WTC11 (cell line): ENCODE measurements at regions not wholly inside any gene's neighbourhood (a gene's known extent, or its start where the extent isn't known, plus 50 kb on each side); places are given as distances from the start of the nearest gene placed in this dataset.

Source experiments
- ATAC-seq: fragments of 200-7000 bp; cut with Tn5 transposase; 2 replicates; pipeline ENCODE4 v1.10.0; 2021; ENCODE audit warnings: mild to moderate bottlenecking, moderate library complexity
- CTCF ChIA-PET: fragments of 300-600 bp; sonication (Branson Sonifier 250); formaldehyde crosslinking; loops from one replicate; lab custom pipeline; 2021; ENCODE audit warnings: antibody characterized with exemption; lab: Charles Lee
- POLR2A ChIA-PET: fragments of 350-600 bp; sonication (Branson Sonifier 250); formaldehyde crosslinking; loops from one replicate; lab custom pipeline; 2021; ENCODE audit warnings: antibody characterized with exemption; lab: Charles Lee
- DNase-seq: peaks from one replicate; pipeline ENCODE4 v3.0.0; 2021; ENCODE audit warnings: low spot score
- H3K27ac Mint-ChIP-seq: 2 replicates; pipeline ENCODE4 v1.8.0; 2021; ENCODE audit warnings: mixed read lengths
- H3K27me3 Mint-ChIP-seq: 2 replicates; pipeline ENCODE4 v1.8.0; 2021; ENCODE audit warnings: low read depth, mild to moderate bottlenecking, moderate library complexity, mixed read lengths
- H3K36me3 Mint-ChIP-seq: 2 replicates; pipeline ENCODE4 v1.8.0; 2021; ENCODE audit warnings: mixed read lengths
- H3K4me1 Mint-ChIP-seq: 2 replicates; pipeline ENCODE4 v1.8.0; 2022; ENCODE audit warnings: mixed read lengths
- H3K4me3 Mint-ChIP-seq: 2 replicates; pipeline ENCODE4 v1.8.0; 2021; ENCODE audit warnings: mild to moderate bottlenecking, moderate library complexity, mixed read lengths
- H3K9me3 Mint-ChIP-seq: 2 replicates; pipeline ENCODE4 v1.8.0; 2021; ENCODE audit warnings: mixed read lengths
- CBFB ChIP-seq: sonication (generic); formaldehyde crosslinking; IDR thresholded peaks from 2 replicates; pipeline ENCODE4 v1.8.1; 2022; ENCODE audit warnings: mild to moderate bottlenecking, low read depth, missing genetic modification reagents
- ELF4 ChIP-seq: sonication (generic); formaldehyde crosslinking; IDR thresholded peaks from 2 replicates; pipeline ENCODE4 v1.8.1; 2022; ENCODE audit warnings: low read depth, mild to moderate bottlenecking, moderate library complexity, missing genetic modification reagents
- GRHL2 ChIP-seq: fragments of 250-450 bp; sonication (Bioruptor Pico); IDR thresholded peaks from 2 replicates; pipeline ENCODE4 v1.8.0; 2022; ENCODE audit warnings: mild to moderate bottlenecking, moderate library complexity; ENCODE audit not compliant: insufficient replicate concordance, severe bottlenecking
- JUN ChIP-seq: sonication (generic); formaldehyde crosslinking; IDR thresholded peaks from 2 replicates; pipeline ENCODE4 v1.8.0; 2023; ENCODE audit warnings: mild to moderate bottlenecking, missing genetic modification reagents
- SMAD3 ChIP-seq: sonication (generic); formaldehyde crosslinking; IDR thresholded peaks from 2 replicates; pipeline ENCODE4 v1.8.0; 2022; ENCODE audit warnings: missing genetic modification reagents, mild to moderate bottlenecking, borderline replicate concordance
- SOX15 ChIP-seq: fragments of 250-450 bp; sonication (Bioruptor Pico); IDR thresholded peaks from 2 replicates; pipeline ENCODE4 v1.9.0; 2021; ENCODE audit warnings: mild to moderate bottlenecking
- TEAD4 ChIP-seq: sonication (generic); formaldehyde crosslinking; IDR thresholded peaks from 2 replicates; pipeline ENCODE4 v1.8.0; 2022; ENCODE audit warnings: mild to moderate bottlenecking, missing genetic modification reagents
- ZBTB21 ChIP-seq: sonication (generic); formaldehyde crosslinking; IDR thresholded peaks from 2 replicates; pipeline ENCODE4 v1.8.1; 2023; ENCODE audit warnings: mild to moderate bottlenecking, missing genetic modification reagents, borderline replicate concordance
- ZNF138 ChIP-seq: sonication (generic); formaldehyde crosslinking; conservative IDR thresholded peaks from 2 replicates; pipeline ENCODE4 v1.8.1; 2022; ENCODE audit warnings: mild to moderate bottlenecking, moderate library complexity, missing genetic modification reagents
- ZNF671 ChIP-seq: fragments of 250-450 bp; sonication (Bioruptor Pico); IDR thresholded peaks from 2 replicates; pipeline ENCODE4 v1.8.0; 2021; ENCODE audit warnings: mild to moderate bottlenecking
- TF ChIP-seq, protein P1 (sequence below): sonication (generic); formaldehyde crosslinking; IDR thresholded peaks from 2 replicates; pipeline ENCODE4 v1.8.1; 2022; ENCODE audit warnings: missing genetic modification reagents, borderline replicate concordance
- TF ChIP-seq, protein P2 (sequence below): sonication (generic); formaldehyde crosslinking; IDR thresholded peaks from 2 replicates; pipeline ENCODE4 v1.8.0; 2022; ENCODE audit warnings: mild to moderate bottlenecking, missing genetic modification reagents
- TF ChIP-seq, protein P3 (sequence below): sonication (generic); formaldehyde crosslinking; conservative IDR thresholded peaks from 2 replicates; pipeline ENCODE4 v1.8.1; 2023; ENCODE audit warnings: mild to moderate bottlenecking, low read depth, missing genetic modification reagents, moderate library complexity
- TF ChIP-seq, protein P4 (sequence below): fragments of 250-450 bp; sonication (Bioruptor Pico); IDR thresholded peaks from 2 replicates; pipeline ENCODE4 v1.8.0; 2021; ENCODE audit warnings: mild to moderate bottlenecking
- TF ChIP-seq, protein P5 (sequence below): sonication (generic); formaldehyde crosslinking; IDR thresholded peaks from 2 replicates; pipeline ENCODE4 v1.8.1; 2023; ENCODE audit warnings: mild to moderate bottlenecking, missing genetic modification reagents, borderline replicate concordance
- TF ChIP-seq, protein P6 (sequence below): sonication (generic); formaldehyde crosslinking; IDR thresholded peaks from 2 replicates; pipeline ENCODE4 v1.8.1; 2022; ENCODE audit warnings: low read depth, mild to moderate bottlenecking, moderate library complexity, missing genetic modification reagents, borderline replicate concordance
- TF ChIP-seq, protein P7 (sequence below): fragments of 200-600 bp; IDR thresholded peaks from 2 replicates; pipeline ENCODE4 v1.8.0; 2022; ENCODE audit warnings: antibody characterized with exemption
- TF ChIP-seq, protein P8 (sequence below): sonication (generic); formaldehyde crosslinking; conservative IDR thresholded peaks from 2 replicates; pipeline ENCODE4 v1.8.1; 2022; ENCODE audit warnings: mild to moderate bottlenecking, missing genetic modification reagents
- TF ChIP-seq, protein P9 (sequence below): fragments of 250-450 bp; sonication (Bioruptor Pico); IDR thresholded peaks from 2 replicates; pipeline ENCODE4 v1.9.0; 2021; ENCODE audit warnings: mild to moderate bottlenecking
- TF ChIP-seq, protein P10 (sequence below): fragments of 250-450 bp; sonication (Bioruptor Pico); IDR thresholded peaks from 2 replicates; pipeline ENCODE4 v1.9.0; 2021; ENCODE audit warnings: mild to moderate bottlenecking

DNA sequence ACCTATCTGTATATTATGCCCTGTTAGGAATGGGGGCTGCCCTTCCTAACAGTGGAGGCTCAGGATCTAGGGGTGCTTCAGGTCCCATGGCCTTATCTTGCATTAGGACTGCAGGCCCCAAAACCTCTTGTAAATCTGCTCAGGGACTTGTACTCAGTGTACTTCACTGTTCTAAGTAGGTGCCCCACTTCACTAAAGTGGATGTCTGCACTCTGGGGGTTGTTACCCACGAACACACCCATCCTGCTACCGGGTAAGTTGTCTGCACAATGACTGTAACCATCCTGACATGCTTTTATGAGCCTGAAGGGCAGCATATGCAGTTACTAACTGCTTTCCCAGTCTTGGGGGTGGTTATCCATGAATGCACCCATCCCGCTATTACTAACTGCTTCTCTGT, 163.0 kb downstream of the PTCSC3 start:
- ATAC-seq (no peak), DNase-seq (no peak)
- H3K4me3 Mint-ChIP-seq, result no peak overlapping the region
- no peak overlapping the region for H3K27ac Mint-ChIP-seq
- peaks cover 3% of the 10 kb centered on the region; the same call in 1 of the 2 replicates for H3K27me3 Mint-ChIP-seq
- H3K9me3 Mint-ChIP-seq, result no peaks in the 10 kb centered on the region
- H3K36me3 Mint-ChIP-seq, result no peaks in the 10 kb centered on the region
- ChIA-PET POLR2A (no interaction called here), CTCF (no interaction called here)
- peaks cover 29% of the 10 kb centered on the region for H3K4me1 Mint-ChIP-seq
- TF ChIP-seq, protein P1, sequence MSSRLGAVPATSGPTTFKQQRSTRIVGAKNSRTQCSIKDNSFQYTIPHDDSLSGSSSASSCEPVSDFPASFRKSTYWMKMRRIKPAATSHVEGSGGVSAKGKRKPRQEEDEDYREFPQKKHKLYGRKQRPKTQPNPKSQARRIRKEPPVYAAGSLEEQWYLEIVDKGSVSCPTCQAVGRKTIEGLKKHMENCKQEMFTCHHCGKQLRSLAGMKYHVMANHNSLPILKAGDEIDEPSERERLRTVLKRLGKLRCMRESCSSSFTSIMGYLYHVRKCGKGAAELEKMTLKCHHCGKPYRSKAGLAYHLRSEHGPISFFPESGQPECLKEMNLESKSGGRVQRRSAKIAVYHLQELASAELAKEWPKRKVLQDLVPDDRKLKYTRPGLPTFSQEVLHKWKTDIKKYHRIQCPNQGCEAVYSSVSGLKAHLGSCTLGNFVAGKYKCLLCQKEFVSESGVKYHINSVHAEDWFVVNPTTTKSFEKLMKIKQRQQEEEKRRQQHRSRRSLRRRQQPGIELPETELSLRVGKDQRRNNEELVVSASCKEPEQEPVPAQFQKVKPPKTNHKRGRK (CRISPR knock-in tag), result no peak
- TF ChIP-seq, protein P2, sequence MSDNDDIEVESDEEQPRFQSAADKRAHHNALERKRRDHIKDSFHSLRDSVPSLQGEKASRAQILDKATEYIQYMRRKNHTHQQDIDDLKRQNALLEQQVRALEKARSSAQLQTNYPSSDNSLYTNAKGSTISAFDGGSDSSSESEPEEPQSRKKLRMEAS (CRISPR knock-in tag), result no peak
- TF ChIP-seq SMAD3 (CRISPR knock-in tag) (no peak), SOX15 (CRISPR knock-in tag) (no peak), GRHL2 (CRISPR knock-in tag) (no peak), TEAD4 (CRISPR knock-in tag) (no peak), ELF4 (CRISPR knock-in tag) (no peak), ZBTB21 (CRISPR knock-in tag) (no peak), ZNF138 (CRISPR knock-in tag) (no peak), ZNF671 (no peak), CBFB (CRISPR knock-in tag) (no peak), JUN (no peak)
- TF ChIP-seq, protein P3, sequence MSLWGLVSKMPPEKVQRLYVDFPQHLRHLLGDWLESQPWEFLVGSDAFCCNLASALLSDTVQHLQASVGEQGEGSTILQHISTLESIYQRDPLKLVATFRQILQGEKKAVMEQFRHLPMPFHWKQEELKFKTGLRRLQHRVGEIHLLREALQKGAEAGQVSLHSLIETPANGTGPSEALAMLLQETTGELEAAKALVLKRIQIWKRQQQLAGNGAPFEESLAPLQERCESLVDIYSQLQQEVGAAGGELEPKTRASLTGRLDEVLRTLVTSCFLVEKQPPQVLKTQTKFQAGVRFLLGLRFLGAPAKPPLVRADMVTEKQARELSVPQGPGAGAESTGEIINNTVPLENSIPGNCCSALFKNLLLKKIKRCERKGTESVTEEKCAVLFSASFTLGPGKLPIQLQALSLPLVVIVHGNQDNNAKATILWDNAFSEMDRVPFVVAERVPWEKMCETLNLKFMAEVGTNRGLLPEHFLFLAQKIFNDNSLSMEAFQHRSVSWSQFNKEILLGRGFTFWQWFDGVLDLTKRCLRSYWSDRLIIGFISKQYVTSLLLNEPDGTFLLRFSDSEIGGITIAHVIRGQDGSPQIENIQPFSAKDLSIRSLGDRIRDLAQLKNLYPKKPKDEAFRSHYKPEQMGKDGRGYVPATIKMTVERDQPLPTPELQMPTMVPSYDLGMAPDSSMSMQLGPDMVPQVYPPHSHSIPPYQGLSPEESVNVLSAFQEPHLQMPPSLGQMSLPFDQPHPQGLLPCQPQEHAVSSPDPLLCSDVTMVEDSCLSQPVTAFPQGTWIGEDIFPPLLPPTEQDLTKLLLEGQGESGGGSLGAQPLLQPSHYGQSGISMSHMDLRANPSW (CRISPR knock-in tag), result no peak
- TF ChIP-seq, protein P4, sequence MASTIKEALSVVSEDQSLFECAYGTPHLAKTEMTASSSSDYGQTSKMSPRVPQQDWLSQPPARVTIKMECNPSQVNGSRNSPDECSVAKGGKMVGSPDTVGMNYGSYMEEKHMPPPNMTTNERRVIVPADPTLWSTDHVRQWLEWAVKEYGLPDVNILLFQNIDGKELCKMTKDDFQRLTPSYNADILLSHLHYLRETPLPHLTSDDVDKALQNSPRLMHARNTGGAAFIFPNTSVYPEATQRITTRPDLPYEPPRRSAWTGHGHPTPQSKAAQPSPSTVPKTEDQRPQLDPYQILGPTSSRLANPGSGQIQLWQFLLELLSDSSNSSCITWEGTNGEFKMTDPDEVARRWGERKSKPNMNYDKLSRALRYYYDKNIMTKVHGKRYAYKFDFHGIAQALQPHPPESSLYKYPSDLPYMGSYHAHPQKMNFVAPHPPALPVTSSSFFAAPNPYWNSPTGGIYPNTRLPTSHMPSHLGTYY (CRISPR knock-in tag), result no peak
- TF ChIP-seq, protein P5, sequence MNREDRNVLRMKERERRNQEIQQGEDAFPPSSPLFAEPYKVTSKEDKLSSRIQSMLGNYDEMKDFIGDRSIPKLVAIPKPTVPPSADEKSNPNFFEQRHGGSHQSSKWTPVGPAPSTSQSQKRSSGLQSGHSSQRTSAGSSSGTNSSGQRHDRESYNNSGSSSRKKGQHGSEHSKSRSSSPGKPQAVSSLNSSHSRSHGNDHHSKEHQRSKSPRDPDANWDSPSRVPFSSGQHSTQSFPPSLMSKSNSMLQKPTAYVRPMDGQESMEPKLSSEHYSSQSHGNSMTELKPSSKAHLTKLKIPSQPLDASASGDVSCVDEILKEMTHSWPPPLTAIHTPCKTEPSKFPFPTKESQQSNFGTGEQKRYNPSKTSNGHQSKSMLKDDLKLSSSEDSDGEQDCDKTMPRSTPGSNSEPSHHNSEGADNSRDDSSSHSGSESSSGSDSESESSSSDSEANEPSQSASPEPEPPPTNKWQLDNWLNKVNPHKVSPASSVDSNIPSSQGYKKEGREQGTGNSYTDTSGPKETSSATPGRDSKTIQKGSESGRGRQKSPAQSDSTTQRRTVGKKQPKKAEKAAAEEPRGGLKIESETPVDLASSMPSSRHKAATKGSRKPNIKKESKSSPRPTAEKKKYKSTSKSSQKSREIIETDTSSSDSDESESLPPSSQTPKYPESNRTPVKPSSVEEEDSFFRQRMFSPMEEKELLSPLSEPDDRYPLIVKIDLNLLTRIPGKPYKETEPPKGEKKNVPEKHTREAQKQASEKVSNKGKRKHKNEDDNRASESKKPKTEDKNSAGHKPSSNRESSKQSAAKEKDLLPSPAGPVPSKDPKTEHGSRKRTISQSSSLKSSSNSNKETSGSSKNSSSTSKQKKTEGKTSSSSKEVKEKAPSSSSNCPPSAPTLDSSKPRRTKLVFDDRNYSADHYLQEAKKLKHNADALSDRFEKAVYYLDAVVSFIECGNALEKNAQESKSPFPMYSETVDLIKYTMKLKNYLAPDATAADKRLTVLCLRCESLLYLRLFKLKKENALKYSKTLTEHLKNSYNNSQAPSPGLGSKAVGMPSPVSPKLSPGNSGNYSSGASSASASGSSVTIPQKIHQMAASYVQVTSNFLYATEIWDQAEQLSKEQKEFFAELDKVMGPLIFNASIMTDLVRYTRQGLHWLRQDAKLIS (CRISPR knock-in tag), result no peak
- TF ChIP-seq, protein P6, sequence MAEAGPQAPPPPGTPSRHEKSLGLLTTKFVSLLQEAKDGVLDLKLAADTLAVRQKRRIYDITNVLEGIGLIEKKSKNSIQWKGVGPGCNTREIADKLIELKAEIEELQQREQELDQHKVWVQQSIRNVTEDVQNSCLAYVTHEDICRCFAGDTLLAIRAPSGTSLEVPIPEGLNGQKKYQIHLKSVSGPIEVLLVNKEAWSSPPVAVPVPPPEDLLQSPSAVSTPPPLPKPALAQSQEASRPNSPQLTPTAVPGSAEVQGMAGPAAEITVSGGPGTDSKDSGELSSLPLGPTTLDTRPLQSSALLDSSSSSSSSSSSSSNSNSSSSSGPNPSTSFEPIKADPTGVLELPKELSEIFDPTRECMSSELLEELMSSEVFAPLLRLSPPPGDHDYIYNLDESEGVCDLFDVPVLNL (CRISPR knock-in tag), result no peak
- TF ChIP-seq, protein P7, sequence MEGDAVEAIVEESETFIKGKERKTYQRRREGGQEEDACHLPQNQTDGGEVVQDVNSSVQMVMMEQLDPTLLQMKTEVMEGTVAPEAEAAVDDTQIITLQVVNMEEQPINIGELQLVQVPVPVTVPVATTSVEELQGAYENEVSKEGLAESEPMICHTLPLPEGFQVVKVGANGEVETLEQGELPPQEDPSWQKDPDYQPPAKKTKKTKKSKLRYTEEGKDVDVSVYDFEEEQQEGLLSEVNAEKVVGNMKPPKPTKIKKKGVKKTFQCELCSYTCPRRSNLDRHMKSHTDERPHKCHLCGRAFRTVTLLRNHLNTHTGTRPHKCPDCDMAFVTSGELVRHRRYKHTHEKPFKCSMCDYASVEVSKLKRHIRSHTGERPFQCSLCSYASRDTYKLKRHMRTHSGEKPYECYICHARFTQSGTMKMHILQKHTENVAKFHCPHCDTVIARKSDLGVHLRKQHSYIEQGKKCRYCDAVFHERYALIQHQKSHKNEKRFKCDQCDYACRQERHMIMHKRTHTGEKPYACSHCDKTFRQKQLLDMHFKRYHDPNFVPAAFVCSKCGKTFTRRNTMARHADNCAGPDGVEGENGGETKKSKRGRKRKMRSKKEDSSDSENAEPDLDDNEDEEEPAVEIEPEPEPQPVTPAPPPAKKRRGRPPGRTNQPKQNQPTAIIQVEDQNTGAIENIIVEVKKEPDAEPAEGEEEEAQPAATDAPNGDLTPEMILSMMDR, result no peak
- TF ChIP-seq, protein P8, sequence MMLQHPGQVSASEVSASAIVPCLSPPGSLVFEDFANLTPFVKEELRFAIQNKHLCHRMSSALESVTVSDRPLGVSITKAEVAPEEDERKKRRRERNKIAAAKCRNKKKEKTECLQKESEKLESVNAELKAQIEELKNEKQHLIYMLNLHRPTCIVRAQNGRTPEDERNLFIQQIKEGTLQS, result no peak
- TF ChIP-seq, protein P9, sequence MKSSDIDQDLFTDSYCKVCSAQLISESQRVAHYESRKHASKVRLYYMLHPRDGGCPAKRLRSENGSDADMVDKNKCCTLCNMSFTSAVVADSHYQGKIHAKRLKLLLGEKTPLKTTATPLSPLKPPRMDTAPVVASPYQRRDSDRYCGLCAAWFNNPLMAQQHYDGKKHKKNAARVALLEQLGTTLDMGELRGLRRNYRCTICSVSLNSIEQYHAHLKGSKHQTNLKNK (CRISPR knock-in tag), result no peak
- TF ChIP-seq, protein P10, sequence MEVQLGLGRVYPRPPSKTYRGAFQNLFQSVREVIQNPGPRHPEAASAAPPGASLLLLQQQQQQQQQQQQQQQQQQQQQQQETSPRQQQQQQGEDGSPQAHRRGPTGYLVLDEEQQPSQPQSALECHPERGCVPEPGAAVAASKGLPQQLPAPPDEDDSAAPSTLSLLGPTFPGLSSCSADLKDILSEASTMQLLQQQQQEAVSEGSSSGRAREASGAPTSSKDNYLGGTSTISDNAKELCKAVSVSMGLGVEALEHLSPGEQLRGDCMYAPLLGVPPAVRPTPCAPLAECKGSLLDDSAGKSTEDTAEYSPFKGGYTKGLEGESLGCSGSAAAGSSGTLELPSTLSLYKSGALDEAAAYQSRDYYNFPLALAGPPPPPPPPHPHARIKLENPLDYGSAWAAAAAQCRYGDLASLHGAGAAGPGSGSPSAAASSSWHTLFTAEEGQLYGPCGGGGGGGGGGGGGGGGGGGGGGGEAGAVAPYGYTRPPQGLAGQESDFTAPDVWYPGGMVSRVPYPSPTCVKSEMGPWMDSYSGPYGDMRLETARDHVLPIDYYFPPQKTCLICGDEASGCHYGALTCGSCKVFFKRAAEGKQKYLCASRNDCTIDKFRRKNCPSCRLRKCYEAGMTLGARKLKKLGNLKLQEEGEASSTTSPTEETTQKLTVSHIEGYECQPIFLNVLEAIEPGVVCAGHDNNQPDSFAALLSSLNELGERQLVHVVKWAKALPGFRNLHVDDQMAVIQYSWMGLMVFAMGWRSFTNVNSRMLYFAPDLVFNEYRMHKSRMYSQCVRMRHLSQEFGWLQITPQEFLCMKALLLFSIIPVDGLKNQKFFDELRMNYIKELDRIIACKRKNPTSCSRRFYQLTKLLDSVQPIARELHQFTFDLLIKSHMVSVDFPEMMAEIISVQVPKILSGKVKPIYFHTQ (CRISPR knock-in tag), result no peak
